ENCODE measurements at regions not wholly inside any gene's neighbourhood (a gene's known extent, or its start where the extent isn't known, plus 50 kb on each side); places are given as distances from the start of the nearest gene placed in this dataset.

DNA sequence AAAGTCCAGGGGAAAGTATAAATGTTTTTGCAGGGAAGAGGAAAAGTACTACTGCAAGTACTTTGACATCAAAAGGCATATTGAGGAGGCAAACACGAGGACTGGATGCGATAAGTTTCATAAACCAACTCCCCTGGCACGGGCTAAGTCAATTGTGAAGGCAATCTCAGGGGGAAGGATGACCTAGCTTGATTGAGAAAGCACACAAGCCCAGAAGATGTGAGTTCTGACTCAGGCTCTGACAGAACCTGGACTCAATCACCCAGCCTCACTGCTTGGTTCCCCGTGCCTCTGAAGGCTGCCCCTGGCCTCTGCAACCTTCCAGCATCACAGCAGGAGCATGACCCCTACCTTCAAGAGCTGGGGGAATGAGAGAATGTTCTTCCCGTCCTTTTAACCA is 93.2 kb upstream of the ZNF438 start:
- H2BK120ac ChIP-seq (ENCODE audit: low read depth, low read length): no peak overlapping the region

DNA sequence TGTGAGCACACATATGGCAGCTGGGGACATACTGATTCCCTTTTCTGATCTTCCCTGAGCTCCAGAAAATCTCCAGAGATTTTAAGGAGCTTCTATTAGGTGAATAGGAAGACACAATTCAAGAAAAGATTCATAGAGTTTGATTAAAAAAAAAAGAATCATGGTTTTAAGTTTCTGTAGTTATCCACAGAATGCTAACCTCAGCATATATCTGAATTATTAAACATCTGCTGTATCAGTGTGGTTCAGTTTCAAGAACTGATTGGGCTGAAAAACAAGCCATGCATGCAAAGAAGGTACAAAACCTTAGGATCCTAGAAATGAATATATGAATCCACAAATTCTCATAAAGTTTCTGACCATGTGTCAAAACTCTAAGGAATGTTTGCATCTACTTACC is 94.1 kb upstream of the ZNF438 start:
- Histone ChIP-seq H4K8ac (ENCODE audit: low read depth, low read length) (no peak overlapping the region), H3K4me2 (ENCODE audit: low read length) (no peak overlapping the region), H3K4ac (ENCODE audit: low read depth, low read length) (no peak overlapping the region), H2BK5ac (ENCODE audit: low read length) (no peak overlapping the region), H3K79me2 (ENCODE audit: control insufficient read depth, insufficient read depth, low read length) (no peaks in the 10 kb centered on the region), H3K27me3 (ENCODE audit: insufficient read depth, low read length, poor library complexity) (no peaks in the 10 kb centered on the region), H2BK120ac (ENCODE audit: low read depth, low read length) (no peak overlapping the region), H3K56ac (ENCODE audit: low read length) (no peak overlapping the region), H3K18ac (ENCODE audit: low read length) (no peak overlapping the region), H3K4me1 (ENCODE audit: control insufficient read depth, low read depth, low read length) (no peaks in the 10 kb centered on the region), H3K9ac (ENCODE audit: low read length) (no peak overlapping the region), H4K5ac (ENCODE audit: low read length) (no peak overlapping the region), H3K23ac (ENCODE audit: low read length) (no peak overlapping the region), H2AK5ac (ENCODE audit: low read length) (no peak overlapping the region), H3K79me1 (ENCODE audit: low read length) (no peaks in the 10 kb centered on the region), H3K27ac (ENCODE audit: low read depth, low read length) (no peak overlapping the region), H3K36me3 (ENCODE audit: control insufficient read depth, insufficient read depth, low read length) (no peaks in the 10 kb centered on the region), H2BK15ac (replicated peaks; ENCODE audit: low read depth) (no peak overlapping the region), H3K4me3 (ENCODE audit: low read length) (no peak overlapping the region)
- DNase-seq: no peak

More for the DNA sequence above, 93.2 kb upstream of the ZNF438 start:
- no peak overlapping the region for H3K4ac ChIP-seq (ENCODE audit: low read depth, low read length)
- no peak overlapping the region for H3K9ac ChIP-seq (ENCODE audit: low read length)
- no peak overlapping the region for H3K56ac ChIP-seq (ENCODE audit: low read length)
- no peaks in the 10 kb centered on the region for H3K79me1 ChIP-seq (ENCODE audit: low read length)
- H3K27ac ChIP-seq (ENCODE audit: low read depth, low read length): no peak overlapping the region
- no CpG with 5 or more reads among the region's 5 CpGs for WGBS (ENCODE audit: extremely low coverage, insufficient coverage, low lambda C conversion rate)
- H3K18ac ChIP-seq (ENCODE audit: low read length): no peak overlapping the region
- no peaks in the 10 kb centered on the region for H3K79me2 ChIP-seq (ENCODE audit: control insufficient read depth, insufficient read depth, low read length)
- no peak overlapping the region for H4K8ac ChIP-seq (ENCODE audit: low read depth, low read length)
- no peak overlapping the region for H2BK5ac ChIP-seq (ENCODE audit: low read length)
- H3K4me3 ChIP-seq (ENCODE audit: low read length): no peak overlapping the region
- no peak overlapping the region for H3K4me2 ChIP-seq (ENCODE audit: low read length)
- H3K23ac ChIP-seq (ENCODE audit: low read length): no peak overlapping the region
- H2AK5ac ChIP-seq (ENCODE audit: low read length): no peak overlapping the region
- no peak for DNase-seq
- H3K4me1 ChIP-seq (ENCODE audit: control insufficient read depth, low read depth, low read length): no peaks in the 10 kb centered on the region
- no peaks in the 10 kb centered on the region for H3K36me3 ChIP-seq (ENCODE audit: control insufficient read depth, insufficient read depth, low read length)
- H2BK15ac ChIP-seq (replicated peaks; ENCODE audit: low read depth): no peak overlapping the region
- no peak overlapping the region for H4K5ac ChIP-seq (ENCODE audit: low read length)
- H3K27me3 ChIP-seq (ENCODE audit: insufficient read depth, low read length, poor library complexity): no peaks in the 10 kb centered on the region

GRCh38 chr10:31126593-31126992 is 94.9 kb upstream of the ZNF438 start:
- H3K27ac ChIP-seq (ENCODE audit: low read depth, low read length): no peak overlapping the region

DNA sequence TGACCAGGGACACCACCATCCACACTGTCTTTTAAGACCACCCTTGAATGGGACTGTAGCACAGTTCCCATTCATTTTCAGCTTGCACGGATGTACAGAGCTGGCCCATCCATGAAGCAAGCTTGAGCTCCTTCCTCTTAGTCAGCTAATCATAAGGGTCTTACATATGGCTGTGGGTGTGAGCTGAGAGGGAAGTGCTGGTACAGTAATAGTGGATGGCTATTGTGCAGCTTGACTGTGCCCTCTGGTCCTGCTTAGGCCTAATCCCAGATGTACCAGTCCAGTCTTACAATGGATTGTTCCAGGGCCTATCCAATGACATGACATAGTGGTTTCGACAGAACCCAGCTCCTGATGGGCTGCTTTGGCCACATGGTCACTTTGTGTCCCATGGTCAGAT is 96.9 kb upstream of the ZNF438 start:
- no CpG with 5 or more reads among the region's 2 CpGs for WGBS (ENCODE audit: extremely low coverage, insufficient coverage, low lambda C conversion rate)
- DNase-seq: no peak
- no peak overlapping the region for H3K27ac ChIP-seq (ENCODE audit: low read depth, low read length)

More at GRCh38 chr10:31126593-31126992, 94.9 kb upstream of the ZNF438 start:
- H2BK120ac ChIP-seq (ENCODE audit: low read depth, low read length): no peak overlapping the region
- no peak overlapping the region for H3K4me3 ChIP-seq (ENCODE audit: low read length)
- no peaks in the 10 kb centered on the region for H3K4me1 ChIP-seq (ENCODE audit: control insufficient read depth, low read depth, low read length)
- no peak overlapping the region for H3K23ac ChIP-seq (ENCODE audit: low read length)
- no peak for DNase-seq
- no peak overlapping the region for H2BK15ac ChIP-seq (replicated peaks; ENCODE audit: low read depth)
- no peak overlapping the region for H4K8ac ChIP-seq (ENCODE audit: low read depth, low read length)
- no peak overlapping the region for H2BK5ac ChIP-seq (ENCODE audit: low read length)
- H3K36me3 ChIP-seq (ENCODE audit: control insufficient read depth, insufficient read depth, low read length): no peaks in the 10 kb centered on the region
- no peak overlapping the region for H3K18ac ChIP-seq (ENCODE audit: low read length)
- no peaks in the 10 kb centered on the region for H3K27me3 ChIP-seq (ENCODE audit: insufficient read depth, low read length, poor library complexity)
- H4K5ac ChIP-seq (ENCODE audit: low read length): no peak overlapping the region
- no CpG with 5 or more reads among the region's 2 CpGs for WGBS (ENCODE audit: extremely low coverage, insufficient coverage, low lambda C conversion rate)
- H2AK5ac ChIP-seq (ENCODE audit: low read length): no peak overlapping the region
- no peaks in the 10 kb centered on the region for H3K79me2 ChIP-seq (ENCODE audit: control insufficient read depth, insufficient read depth, low read length)
- H3K4me2 ChIP-seq (ENCODE audit: low read length): no peak overlapping the region
- H3K4ac ChIP-seq (ENCODE audit: low read depth, low read length): no peak overlapping the region
- H3K79me1 ChIP-seq (ENCODE audit: low read length): no peaks in the 10 kb centered on the region
- no peak overlapping the region for H3K56ac ChIP-seq (ENCODE audit: low read length)
- no peak overlapping the region for H3K9ac ChIP-seq (ENCODE audit: low read length)

DNA sequence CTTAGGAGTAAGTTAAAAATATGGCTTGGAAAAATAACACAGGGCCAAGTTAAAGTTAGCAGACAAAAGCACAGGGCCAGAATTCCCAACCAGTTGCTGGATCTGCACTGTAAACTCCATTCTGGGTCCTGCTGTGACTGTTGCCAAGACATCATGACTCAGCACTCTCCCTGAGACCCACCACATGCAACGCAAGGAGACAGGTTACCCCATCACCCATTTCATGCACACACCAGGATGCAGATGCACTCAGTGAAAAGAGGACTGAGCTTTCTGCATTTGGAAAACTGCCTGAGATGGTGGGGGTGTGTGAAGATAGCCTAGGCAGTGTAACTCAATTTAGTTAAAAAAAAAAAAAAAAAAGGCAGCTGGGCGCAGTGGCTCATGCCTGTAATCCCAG is 97.6 kb upstream of the ZNF438 start:
- Histone ChIP-seq H3K4me2 (ENCODE audit: low read length) (no peak overlapping the region), H3K27ac (ENCODE audit: low read depth, low read length) (no peak overlapping the region)
- peak; percentile 89 for DNase-seq

More for the DNA sequence above, 96.9 kb upstream of the ZNF438 start:
- H3K56ac ChIP-seq (ENCODE audit: low read length): peak overlapping the region; percentile 11
- no peaks in the 10 kb centered on the region for H3K36me3 ChIP-seq (ENCODE audit: control insufficient read depth, insufficient read depth, low read length)
- no peaks in the 10 kb centered on the region for H3K79me1 ChIP-seq (ENCODE audit: low read length)
- H3K18ac ChIP-seq (ENCODE audit: low read length): peak overlapping the region; percentile 4
- no peak overlapping the region for H3K4me3 ChIP-seq (ENCODE audit: low read length)
- H3K4me1 ChIP-seq (ENCODE audit: control insufficient read depth, low read depth, low read length): peaks cover 4% of the 10 kb centered on the region
- H2BK120ac ChIP-seq (ENCODE audit: low read depth, low read length): peak overlapping the region; percentile 47
- H3K9ac ChIP-seq (ENCODE audit: low read length): no peak overlapping the region
- H2BK15ac ChIP-seq (replicated peaks; ENCODE audit: low read depth): no peak overlapping the region
- H3K27me3 ChIP-seq (ENCODE audit: insufficient read depth, low read length, poor library complexity): no peaks in the 10 kb centered on the region
- H3K23ac ChIP-seq (ENCODE audit: low read length): no peak overlapping the region
- no peak overlapping the region for H4K8ac ChIP-seq (ENCODE audit: low read depth, low read length)
- no peaks in the 10 kb centered on the region for H3K79me2 ChIP-seq (ENCODE audit: control insufficient read depth, insufficient read depth, low read length)
- no peak overlapping the region for H4K5ac ChIP-seq (ENCODE audit: low read length)
- H3K4me2 ChIP-seq (ENCODE audit: low read length): no peak overlapping the region
- H2AK5ac ChIP-seq (ENCODE audit: low read length): peak overlapping the region; percentile 70
- no peak overlapping the region for H2BK5ac ChIP-seq (ENCODE audit: low read length)
- no peak overlapping the region for H3K4ac ChIP-seq (ENCODE audit: low read depth, low read length)

DNA sequence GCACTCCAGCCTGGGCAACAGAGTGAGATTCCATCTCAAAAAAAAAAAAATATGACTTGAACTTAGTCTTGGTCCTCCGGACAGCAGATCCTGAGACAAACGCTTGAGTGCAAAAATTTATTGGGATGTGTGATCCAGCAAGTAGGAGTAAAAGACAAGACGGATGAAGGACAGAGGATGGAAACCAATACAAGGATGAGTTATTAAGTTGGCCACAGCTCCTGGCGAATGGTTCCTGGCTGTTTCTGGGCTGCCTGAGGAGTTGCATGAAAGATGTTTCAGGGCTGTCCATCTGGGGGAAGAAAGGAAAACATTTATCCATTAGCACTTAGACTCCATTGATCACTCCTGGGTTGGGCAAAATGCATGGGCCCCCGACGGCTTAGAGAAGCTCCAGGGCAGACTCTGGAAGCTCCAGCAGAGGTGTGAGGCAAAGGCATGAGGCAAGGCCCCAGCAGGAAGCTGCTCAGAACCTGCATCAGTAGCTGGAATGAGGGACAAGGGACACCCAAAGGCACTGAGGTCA is 98.3 kb upstream of the ZNF438 start:
- Histone ChIP-seq H3K4ac (ENCODE audit: low read depth, low read length) (no peak overlapping the region), H2BK5ac (ENCODE audit: low read length) (no peak overlapping the region), H3K27ac (ENCODE audit: low read depth, low read length) (peak overlapping the region; percentile 7), H3K18ac (ENCODE audit: low read length) (peak overlapping the region; percentile 46), H3K27me3 (ENCODE audit: insufficient read depth, low read length, poor library complexity) (no peaks in the 10 kb centered on the region), H3K4me2 (ENCODE audit: low read length) (no peak overlapping the region), H3K36me3 (ENCODE audit: control insufficient read depth, insufficient read depth, low read length) (no peaks in the 10 kb centered on the region), H3K79me1 (ENCODE audit: low read length) (no peaks in the 10 kb centered on the region), H3K79me2 (ENCODE audit: control insufficient read depth, insufficient read depth, low read length) (no peaks in the 10 kb centered on the region), H2BK15ac (replicated peaks; ENCODE audit: low read depth) (peak overlapping the region; percentile 5), H4K5ac (ENCODE audit: low read length) (no peak overlapping the region), H2AK5ac (ENCODE audit: low read length) (no peak overlapping the region), H3K4me3 (ENCODE audit: low read length) (no peak overlapping the region), H3K23ac (ENCODE audit: low read length) (no peak overlapping the region), H4K8ac (ENCODE audit: low read depth, low read length) (no peak overlapping the region), H3K9ac (ENCODE audit: low read length) (no peak overlapping the region), H2BK120ac (ENCODE audit: low read depth, low read length) (peak overlapping the region; percentile 48), H3K56ac (ENCODE audit: low read length) (no peak overlapping the region), H3K4me1 (ENCODE audit: control insufficient read depth, low read depth, low read length) (peaks cover 8% of the 10 kb centered on the region)
- no peak for DNase-seq
- WGBS (ENCODE audit: extremely low coverage, insufficient coverage, low lambda C conversion rate): no CpG with 5 or more reads among the region's 6 CpGs

More for the DNA sequence above, 97.6 kb upstream of the ZNF438 start:
- no peak overlapping the region for H4K8ac ChIP-seq (ENCODE audit: low read depth, low read length)
- H3K23ac ChIP-seq (ENCODE audit: low read length): no peak overlapping the region
- no peak overlapping the region for H2BK15ac ChIP-seq (replicated peaks; ENCODE audit: low read depth)
- no peaks in the 10 kb centered on the region for H3K27me3 ChIP-seq (ENCODE audit: insufficient read depth, low read length, poor library complexity)
- no peak overlapping the region for H3K9ac ChIP-seq (ENCODE audit: low read length)
- H3K4ac ChIP-seq (ENCODE audit: low read depth, low read length): no peak overlapping the region
- no peak overlapping the region for H3K4me3 ChIP-seq (ENCODE audit: low read length)
- H4K5ac ChIP-seq (ENCODE audit: low read length): no peak overlapping the region
- no peak overlapping the region for H2AK5ac ChIP-seq (ENCODE audit: low read length)
- H3K79me1 ChIP-seq (ENCODE audit: low read length): no peaks in the 10 kb centered on the region
- WGBS (ENCODE audit: extremely low coverage, insufficient coverage, low lambda C conversion rate): no CpG with 5 or more reads among the region's 2 CpGs
- H3K56ac ChIP-seq (ENCODE audit: low read length): no peak overlapping the region
- H3K18ac ChIP-seq (ENCODE audit: low read length): no peak overlapping the region
- H3K36me3 ChIP-seq (ENCODE audit: control insufficient read depth, insufficient read depth, low read length): no peaks in the 10 kb centered on the region
- H2BK120ac ChIP-seq (ENCODE audit: low read depth, low read length): no peak overlapping the region
- peaks cover 4% of the 10 kb centered on the region for H3K4me1 ChIP-seq (ENCODE audit: control insufficient read depth, low read depth, low read length)
- H3K79me2 ChIP-seq (ENCODE audit: control insufficient read depth, insufficient read depth, low read length): no peaks in the 10 kb centered on the region
- no peak overlapping the region for H2BK5ac ChIP-seq (ENCODE audit: low read length)
